ENCODE measurements at regions not wholly inside any gene's neighbourhood (a gene's known extent, or its start where the extent isn't known, plus 50 kb on each side); places are given as distances from the start of the nearest gene placed in this dataset.

DNA sequence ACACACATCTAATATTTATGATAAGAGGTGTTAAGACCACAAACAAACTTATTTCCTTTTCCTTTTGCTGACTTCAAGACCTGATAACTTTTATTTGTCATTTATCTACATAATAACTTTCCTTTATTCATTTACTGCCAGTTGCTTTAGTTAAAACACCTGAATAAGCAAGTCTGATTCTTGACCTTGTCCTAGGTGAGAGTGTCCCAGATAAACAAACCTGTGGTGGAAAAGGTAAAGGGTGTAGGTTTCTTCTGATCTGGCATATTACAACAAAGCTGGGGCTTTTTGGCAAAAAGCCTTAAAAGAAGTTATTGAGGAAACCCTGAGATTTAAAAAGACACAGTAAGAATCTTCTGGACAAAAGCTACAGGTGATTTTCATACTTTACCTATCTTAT is 191.5 kb downstream of the ZBBX start:
- DNase-seq (ENCODE audit: low spot score) = no peak

DNA sequence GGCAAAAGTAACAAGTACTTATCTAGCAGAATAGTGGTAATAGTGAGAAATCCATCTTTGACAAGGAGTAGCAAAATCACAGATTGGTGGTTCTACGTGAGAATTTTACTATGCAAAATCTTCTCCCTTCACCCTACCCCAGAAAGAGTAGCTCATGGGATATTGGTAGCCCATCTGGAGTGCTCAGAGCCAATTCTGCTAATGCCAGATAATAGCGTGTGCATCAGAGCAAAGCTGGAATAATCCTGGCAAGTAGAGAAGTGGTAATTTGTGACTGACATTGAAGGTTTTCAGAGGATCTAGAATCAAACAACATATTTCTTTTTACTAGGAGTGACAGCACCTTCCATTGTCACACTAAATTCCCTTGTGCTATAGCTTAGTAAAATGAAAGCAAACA is 192.9 kb downstream of the ZBBX start:
- no peak for DNase-seq (ENCODE audit: low spot score)

DNA sequence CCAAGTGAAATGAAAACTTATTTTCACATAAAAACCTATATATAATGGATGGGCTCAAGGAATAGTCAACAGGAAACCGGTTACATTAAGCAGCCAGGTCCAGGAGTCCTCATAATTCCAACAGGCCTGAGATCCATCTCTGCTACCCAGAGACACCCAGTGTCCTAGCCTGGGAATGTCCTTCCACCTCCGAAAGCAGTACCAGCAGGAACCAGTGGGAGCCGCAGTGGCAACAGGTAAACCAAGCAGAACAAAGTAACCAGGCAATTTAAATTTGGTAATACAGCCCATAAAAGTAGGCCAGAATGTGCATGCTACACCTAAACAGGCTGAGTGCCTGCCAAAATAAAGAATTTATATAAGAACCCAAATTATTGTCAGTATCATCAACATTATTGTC is 195.6 kb downstream of the ZBBX start:
- DNase-seq (ENCODE audit: low spot score) = no peak

DNA sequence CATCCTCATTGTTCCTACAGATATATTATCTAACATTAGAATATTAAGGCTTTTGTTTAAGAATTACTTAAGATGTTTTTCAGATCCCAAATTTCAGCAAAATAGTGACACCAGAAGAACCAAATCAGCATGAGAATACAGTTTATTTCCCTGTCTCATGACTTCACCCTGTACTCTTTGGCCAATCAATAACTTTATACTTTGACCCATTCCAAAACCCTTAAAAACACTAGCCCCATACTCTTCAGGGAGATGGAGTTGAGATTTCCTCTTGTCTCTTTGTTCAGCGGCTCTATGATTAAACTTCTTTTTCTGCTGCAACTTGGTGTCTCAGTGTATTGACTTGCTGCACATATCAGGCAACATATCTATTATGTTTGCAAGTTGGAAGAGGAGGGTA is 207.7 kb downstream of the ZBBX start:
- DNase-seq (ENCODE audit: low spot score) = no peak

DNA sequence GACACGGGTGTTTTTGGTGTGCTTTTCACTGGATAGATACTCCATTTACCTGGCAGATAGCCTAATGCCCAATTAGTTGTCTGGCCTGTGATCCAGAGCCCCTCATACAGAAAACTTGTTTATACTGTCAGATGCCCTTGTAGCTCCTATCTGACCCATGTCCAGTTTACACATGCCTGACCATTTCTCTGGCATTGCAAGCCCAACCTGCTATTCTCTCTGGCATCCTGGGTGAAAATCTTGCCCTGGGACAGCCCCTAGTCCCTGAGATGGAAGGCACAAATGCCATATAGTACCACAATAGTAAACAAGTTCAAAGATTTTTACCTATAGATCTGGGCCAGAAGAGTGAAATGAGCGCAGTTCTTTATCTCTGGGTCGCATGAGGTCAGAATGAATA is 212.6 kb downstream of the ZBBX start:
- DNase-seq (ENCODE audit: low spot score) = no peak

DNA sequence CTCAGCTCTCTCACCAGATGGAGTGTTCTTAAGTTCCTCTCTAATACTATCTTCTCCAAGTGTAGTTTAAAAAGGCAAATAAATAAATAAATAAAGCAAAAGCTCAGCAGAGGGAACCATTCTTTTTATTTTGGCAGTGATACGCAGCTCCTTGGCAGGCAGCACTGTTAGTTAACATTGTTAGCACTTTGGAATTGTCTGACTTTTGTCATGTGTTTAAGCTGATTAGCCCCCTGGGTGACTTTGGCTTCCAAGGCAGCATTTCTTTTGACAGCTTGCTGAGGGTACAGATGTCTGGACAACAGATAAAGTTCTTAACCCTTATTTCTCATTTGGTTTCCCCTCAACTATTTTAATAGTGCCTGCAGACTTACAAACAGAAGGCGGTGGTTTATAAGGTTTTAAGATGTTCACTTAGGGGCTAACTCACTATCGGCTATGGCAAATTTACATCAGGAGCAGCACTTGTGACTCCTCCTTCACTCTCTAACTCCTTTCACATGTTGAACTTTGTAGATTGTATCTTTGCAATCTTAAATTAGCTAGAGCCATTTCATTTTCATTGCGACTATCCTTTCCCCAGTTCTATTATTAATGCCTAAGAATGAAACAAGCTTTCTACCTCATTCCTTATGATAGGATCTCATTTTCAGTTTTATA is 213.4 kb downstream of the ZBBX start:
- no peak for DNase-seq (ENCODE audit: low spot score)

DNA sequence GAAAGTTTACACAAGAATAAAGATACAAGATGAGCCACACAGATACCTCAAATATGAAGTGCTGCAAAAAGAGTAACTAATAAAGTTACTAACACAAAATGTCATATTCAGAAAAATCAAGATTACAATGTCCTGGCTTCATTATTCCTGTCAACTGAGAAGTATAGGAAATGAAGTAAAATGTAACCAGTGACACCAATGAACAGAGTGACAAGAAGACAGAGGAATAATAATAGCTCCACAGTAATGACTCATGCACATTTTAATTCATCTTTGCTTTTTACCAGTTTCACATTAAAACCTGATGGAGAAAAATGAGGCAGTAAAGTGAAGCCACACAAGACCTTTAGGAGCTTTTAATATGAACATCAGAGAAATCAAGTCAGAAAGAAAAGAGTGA is 214.1 kb downstream of the ZBBX start:
- DNase-seq (ENCODE audit: low spot score) = no peak

DNA sequence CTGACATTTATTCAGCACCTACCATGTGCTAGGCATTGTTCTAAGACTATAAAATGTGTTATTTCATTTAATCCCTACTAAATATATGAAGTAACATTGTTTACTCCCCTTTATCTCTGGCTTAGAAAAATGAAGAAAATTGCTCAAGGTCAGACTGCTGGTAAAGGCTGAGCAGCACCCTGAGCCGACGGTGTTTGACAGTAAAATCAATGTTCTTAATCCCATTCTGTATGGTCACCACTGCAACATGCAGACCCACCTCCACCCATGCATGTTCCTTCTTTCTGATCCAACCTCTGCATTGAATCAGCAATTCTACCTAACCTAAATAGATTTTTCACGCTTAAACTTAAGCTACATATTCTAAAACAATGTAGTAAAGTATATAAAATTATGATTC is 216.5 kb downstream of the ZBBX start:
- no peak for DNase-seq (ENCODE audit: low spot score)

DNA sequence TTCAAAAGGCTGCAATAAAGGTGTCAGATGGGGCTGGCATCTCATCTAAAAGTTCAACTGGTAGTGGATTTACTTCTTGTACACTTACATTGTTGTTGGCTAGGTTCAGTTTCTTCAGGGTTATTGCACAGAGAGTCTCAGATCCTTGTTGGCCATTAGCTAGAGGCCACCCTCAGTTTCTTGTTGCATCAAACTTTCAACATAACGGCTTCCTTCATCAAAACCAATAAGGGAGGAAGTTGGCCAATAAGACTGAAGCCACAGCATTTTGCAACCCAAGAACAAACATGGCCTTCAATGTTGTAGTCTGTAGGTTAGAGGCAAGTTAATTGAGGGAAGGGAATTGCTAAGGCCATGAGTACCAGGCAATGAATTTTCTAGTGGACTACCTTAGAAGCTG is 218.0 kb downstream of the ZBBX start:
- DNase-seq (ENCODE audit: low spot score) = no peak

DNA sequence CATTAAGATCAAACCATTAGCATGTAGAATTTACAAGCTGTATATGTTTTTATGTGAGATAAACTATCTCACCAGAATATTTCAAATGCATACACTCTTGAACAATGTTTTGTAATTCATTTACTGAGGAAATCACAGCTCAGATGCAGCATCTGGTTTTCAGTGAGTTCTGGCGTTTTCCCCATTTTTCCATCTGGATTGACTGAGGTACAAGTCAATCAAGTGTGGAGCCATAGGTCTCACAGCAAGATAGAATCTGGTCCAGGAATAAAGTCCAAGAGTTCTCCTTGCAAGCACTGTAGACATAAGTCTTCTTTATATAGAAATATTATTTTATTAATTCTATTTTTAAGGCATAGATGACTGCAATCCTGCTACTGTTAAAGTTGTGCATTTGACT is 219.3 kb downstream of the ZBBX start:
- no peak for DNase-seq (ENCODE audit: low spot score)

DNA sequence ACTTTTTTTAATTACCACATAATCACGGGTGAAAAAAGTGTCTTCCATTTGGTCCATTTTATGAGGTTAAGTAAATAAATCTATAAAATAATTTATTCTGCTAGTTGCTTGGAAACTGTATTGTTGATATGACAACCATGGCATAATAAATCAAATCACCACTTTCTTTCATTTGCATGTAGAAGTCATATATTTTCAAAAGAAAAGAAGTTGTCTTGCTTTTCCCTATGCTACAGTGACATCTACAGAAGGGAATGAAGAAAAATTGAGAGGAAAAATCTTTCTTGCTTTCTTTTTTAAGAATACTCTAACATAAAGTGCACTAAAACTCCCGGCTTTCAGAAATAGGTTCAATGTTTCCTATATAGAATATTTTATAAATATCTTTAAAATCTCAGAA is 228.5 kb downstream of the ZBBX start:
- no peak for DNase-seq (ENCODE audit: low spot score)

DNA sequence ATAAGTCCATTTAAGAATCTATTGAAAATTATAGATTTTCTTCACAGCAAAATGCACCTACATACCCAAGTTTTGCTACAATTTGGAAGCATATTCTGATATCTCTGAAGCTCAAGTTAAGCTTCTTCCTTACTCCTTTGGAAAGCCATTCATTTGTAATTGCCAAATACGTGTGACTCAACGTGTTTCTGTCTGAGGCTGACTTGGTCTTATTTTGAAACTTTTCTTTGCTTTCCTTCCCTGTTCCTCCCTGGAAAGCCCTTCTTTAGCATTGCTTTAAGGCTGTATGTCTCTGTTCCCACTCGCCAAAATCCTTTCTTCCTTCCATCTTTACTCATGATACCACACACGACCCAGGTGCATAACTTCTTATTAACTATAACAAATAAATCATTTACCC is 232.0 kb downstream of the ZBBX start:
- no peak for DNase-seq (ENCODE audit: low spot score)

DNA sequence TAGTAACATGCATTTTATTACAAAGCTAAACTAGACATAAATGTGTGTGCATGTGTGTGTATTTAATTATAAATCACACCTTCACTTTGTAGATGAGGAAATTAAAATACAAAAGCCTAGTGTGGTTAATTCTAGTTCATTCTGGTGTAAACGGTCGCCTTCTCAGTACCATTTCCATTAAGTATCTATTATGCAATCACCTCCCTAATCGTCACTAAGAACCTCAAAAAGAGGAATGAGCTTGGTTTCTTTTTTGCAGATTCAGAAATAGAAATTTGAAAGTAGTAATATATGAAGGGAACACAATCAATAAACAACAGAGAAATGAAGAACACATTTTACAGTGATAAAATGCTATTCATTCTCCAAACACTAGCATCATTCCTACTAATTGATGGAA is 233.2 kb downstream of the ZBBX start:
- DNase-seq (ENCODE audit: low spot score) = no peak

DNA sequence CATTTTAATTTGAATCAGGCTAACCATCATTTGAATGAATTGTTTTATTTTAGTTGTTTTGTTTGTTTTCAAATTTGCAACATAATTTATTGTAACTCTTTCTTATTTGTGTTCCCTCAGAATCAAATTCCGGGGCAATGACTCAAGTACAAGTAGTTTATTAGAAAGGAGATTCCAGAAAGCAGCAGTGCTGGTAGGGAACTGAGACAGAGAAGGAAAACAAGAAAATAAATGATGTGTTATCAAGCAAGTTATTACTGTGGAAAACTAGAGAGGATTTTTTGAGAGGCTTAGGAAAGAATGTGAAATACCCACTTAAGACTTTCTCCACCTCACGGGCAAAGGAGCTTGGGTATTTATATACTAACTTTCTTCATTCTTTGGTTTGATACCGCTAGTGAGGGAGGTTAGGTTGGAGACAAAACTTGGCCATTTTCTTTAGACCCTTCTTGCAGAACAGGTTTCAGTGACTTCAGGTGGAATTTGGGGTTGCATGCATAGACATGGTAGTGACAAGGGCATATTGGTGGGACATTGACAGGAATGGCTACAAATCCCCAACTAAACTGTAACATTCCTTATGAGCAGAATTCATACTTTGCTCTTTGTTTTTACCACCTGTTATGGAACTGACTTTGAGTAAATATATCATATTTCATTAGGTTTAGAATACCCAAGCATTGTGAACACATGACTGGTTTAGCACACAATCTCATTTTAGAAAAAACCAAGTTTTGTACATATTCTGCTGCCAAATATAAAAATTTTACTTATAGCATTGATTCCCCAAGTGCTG is 254.3 kb downstream of the ZBBX start:
- no peak for DNase-seq (ENCODE audit: low spot score)

DNA sequence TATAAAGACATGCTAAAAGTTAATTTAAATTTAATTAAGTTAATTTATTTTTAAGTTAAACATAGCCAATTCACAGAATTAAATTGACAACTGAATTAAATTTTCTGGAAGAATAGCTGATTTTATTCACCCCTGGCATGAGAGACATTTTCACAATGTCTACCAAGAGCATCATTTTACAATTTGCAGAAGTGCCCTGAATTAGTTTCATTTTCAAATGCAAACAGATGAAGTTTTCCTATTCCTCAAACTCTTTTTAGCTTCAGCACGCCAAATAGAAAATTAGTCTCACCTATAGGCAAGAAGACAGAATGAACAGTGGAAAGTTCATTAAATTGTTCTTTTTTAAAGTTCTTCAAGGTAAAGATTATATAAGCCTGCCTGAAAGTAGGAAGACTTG is 259.3 kb downstream of the ZBBX start:
- DNase-seq (ENCODE audit: low spot score) = no peak

DNA sequence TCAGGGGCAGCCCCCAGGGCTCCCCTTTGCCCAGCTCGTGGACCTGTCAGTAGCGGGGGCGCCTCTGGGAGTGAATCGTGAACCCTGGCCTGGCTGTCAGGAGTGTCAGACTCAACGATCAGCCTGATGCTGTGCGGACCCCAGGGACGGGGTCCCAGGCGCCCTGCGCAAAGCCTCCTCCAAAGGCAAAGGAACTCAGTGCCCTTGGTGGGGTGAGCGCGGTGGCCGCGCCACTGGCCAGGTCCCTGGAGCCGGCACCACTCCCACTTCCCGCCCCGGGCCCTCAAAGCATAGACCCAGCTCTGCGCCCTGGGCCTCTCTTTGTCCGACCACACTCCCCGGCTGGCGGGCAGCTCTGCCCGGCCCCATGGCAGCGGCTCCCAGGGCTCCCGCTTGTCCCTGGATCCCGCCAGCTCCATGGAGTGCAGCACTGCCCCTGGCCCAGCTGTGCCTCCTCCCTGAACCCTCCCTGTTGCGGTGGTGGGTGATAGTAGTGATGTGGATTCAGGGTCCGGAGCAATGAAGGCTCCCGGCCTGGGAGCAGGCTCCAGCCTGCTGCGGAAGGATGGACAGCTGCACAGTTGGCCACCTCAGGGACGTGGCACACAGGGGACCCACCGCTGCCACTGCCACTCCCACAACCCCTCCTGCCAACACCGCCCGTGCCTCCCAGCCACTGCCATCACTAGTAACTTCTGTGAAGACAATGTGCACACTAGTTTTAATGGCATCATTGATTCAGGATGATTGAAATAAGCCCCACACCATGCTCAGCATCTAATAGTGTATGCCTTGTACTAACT is 263.8 kb downstream of the ZBBX start:
- DNase-seq (ENCODE audit: low spot score) = no peak

DNA sequence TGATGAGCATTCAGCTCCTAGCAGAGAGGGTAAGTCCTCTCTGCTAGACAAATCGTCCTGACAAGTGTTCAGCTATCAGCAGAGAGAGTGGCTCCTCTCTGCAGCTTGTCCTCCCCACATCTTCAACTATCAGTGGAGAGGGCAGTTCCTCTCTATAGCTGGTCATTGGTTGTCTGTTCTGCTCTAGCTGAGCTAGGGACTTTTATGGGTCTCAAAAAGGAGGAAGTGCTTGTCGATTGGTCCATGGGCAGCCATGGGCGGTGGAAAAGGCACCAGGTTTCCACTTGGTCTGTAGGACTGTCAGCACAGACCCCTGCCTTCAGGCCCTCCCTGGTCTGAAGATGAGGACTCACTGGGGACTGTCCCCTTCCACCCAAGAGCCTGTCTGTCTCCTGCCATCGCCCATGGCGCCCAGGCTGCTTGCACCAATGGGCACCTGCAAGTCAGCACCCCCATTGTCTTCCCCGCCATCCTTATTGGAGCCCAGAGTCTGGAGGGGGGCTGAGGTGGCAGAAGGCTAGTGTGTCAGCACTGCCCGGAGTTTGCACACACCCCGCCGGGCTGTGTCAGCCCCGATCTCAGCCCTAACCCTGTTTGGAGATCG is 264.7 kb downstream of the ZBBX start:
- no peak for DNase-seq (ENCODE audit: low spot score)

DNA sequence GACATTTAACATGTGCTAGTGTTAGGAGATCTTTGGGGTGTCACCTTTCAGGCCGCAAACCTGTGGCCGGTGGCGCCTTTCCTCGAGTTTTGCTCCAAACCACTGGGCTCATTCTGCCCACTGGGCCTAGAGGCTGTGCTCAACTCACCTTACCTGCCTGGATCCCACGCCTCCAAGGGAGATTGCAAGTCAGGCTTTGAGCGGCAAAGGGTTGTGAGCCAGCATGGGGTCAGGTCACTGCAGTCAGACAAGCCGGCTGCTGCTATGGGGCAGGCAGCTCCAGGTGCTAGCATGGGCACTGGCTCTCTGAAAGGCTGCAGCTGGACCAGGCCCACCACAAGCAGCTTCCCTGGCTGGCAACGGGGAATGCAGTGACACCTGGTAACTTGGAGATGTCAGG is 265.5 kb downstream of the ZBBX start:
- DNase-seq (ENCODE audit: low spot score) = no peak

DNA sequence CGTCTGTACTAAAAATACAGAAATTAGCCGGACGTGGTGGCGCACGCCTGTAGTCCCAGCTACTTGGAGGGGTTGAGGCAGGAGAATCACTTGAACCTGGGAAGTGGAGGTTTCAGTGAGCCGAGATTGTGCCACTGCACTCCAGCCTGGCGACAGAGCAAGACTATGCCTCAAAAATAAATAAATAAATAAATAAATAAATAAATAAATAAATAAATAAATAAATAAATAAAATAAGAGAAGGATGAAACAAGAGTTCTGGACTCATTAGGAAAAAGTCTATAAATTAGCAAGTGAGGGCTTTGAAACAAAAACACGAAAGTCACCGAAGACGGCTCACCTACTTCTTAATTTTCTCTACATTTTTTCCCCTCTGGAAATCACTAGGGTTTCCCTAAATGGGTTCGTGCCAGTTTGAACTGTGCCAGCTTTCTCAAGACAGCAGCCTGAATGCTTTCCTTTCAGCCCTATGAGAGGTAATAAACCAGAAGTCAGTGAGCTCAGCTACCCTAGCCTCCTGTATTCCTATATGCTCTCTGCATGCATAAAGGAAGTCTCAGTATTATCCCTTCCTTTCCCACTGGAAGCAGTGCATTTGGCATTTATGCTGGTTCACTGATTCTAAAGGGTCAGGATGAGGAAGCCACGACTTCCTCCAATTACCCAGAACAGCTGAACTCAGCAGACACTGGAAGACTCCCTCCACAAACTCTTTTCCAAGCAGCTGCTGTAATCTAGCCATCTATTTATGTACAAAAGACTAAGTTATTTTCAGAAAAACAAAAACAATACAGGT is 266.9 kb downstream of the ZBBX start:
- DNase-seq (ENCODE audit: low spot score) = no peak

DNA sequence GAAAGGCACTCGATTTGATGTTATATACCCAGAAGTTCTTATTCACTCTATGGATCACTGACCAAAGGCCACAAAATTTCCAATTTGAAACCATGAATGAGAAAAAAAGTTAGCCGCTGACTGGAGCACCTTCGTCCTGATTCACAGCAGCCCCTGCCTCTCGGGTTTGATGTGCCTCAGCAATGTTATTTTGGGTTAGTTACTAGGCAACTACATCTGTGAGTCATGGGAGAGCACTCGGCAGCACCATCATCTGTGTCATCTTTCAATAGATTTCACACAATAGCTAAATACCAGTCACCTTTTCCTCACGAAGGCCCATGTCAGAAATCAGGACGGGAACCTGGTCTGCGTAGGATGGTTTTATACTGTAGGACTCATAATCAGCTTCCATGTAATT is 269.2 kb downstream of the ZBBX start:
- no peak for DNase-seq (ENCODE audit: low spot score)

DNA sequence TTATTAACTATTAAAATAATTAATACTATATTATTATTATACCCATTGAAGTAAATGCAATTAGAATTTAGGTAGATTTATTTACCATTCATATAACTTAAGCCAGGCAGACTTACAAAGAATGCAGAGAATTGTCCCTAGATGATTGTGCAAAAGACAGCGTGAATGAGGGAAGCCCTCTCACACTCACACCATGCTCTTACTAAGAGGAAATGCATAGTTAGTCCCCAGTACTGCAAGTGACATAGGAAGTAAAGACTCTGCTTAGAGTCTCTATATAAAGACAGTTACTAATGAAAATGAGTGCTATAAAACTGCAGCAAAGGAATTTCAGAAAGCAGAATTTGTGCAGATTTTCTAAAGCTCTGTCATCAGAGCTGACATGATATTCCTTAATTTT is 270.4 kb downstream of the ZBBX start:
- DNase-seq (ENCODE audit: low spot score) = no peak

DNA sequence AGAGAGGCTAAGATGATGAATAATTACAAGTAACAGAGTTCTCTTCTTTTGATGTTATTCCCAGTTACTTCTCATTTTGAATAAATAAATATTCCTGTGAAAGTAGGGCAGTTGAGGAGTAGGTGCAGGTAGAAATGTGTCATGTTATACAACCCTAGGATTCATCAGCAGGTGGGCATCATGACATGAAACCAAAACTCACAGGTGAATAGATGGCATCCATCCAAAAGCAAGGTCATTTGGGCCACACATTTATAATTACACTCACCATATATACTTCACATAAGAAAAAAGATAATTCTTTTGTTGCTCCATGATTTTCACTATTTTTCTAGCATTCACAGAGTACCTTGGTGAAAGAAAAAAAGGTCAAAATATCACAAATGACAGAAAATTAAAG is 273.6 kb downstream of the ZBBX start:
- no peak for DNase-seq (ENCODE audit: low spot score)
